GM21360 (cell line): ENCODE measurements at regions not wholly inside any gene's neighbourhood (a gene's known extent, or its start where the extent isn't known, plus 50 kb on each side); places are given as distances from the start of the nearest gene placed in this dataset.
A peak's percentile ranks its signal among the peaks of the same experiment; 100 is the strongest.

Experiments
- ATAC-seq: cut with Tn5 transposase; IDR thresholded peaks from one replicate; pipeline ENCODE4 v1.9.1; 2021; ENCODE audit warnings: mild to moderate bottlenecking, moderate library complexity; ENCODE audit not compliant: unreplicated experiment

GRCh38 chr1:60988891-60989290 lies 93.5 kb upstream of the NFIA start:
- no peak for ATAC-seq

GRCh38 chr1:60987904-60988303 lies 94.5 kb upstream of the NFIA start:
- ATAC-seq, result no peak

- ATAC-seq, result no peak
Observed at GRCh38 chr1:60984062-60984799, 98.1 kb upstream of the NFIA start.

GRCh38 chr1:60983701-60984061 lies 98.7 kb upstream of the NFIA start:
- ATAC-seq, result no peak

GRCh38 chr1:60982539-60982938 lies 99.8 kb upstream of the NFIA start:
- ATAC-seq, result no peak

GRCh38 chr1:60981357-60981756 lies 101.0 kb upstream of the NFIA start:
- ATAC-seq, result no peak

- ATAC-seq, result peak; percentile 84
Observed at GRCh38 chr1:60978421-60979357, 103.7 kb upstream of the NFIA start.

GRCh38 chr1:60977661-60978060 lies 104.7 kb upstream of the NFIA start:
- no peak for ATAC-seq

- ATAC-seq, result no peak
Observed at GRCh38 chr1:60974524-60975372, 107.6 kb upstream of the NFIA start.

- ATAC-seq, result no peak
Observed at GRCh38 chr1:60973668-60974067, 108.7 kb upstream of the NFIA start.

- ATAC-seq, result no peak
Observed at GRCh38 chr1:60972841-60973364, 109.5 kb upstream of the NFIA start.

GRCh38 chr1:60971330-60971729 lies 111.0 kb upstream of the NFIA start:
- ATAC-seq, result no peak

- no peak for ATAC-seq
Observed at GRCh38 chr1:60969971-60970509, 112.3 kb upstream of the NFIA start.

- no peak for ATAC-seq
Observed at GRCh38 chr1:60965280-60965854, 117.0 kb upstream of the NFIA start.

- ATAC-seq, result no peak
Observed at GRCh38 chr1:60963167-60963940, 119.0 kb upstream of the NFIA start.

- ATAC-seq, result no peak
Observed at GRCh38 chr1:60960891-60961461, 121.4 kb upstream of the NFIA start.

GRCh38 chr1:60959701-60960100 lies 122.7 kb upstream of the NFIA start:
- no peak for ATAC-seq

GRCh38 chr1:60958001-60958400 lies 124.4 kb upstream of the NFIA start:
- ATAC-seq, result no peak

- ATAC-seq, result no peak
Observed at GRCh38 chr1:60956520-60956919, 125.8 kb upstream of the NFIA start.
